ENCODE measurements at regions not wholly inside any gene's neighbourhood (a gene's known extent, or its start where the extent isn't known, plus 50 kb on each side); places are given as distances from the start of the nearest gene placed in this dataset.

DNA sequence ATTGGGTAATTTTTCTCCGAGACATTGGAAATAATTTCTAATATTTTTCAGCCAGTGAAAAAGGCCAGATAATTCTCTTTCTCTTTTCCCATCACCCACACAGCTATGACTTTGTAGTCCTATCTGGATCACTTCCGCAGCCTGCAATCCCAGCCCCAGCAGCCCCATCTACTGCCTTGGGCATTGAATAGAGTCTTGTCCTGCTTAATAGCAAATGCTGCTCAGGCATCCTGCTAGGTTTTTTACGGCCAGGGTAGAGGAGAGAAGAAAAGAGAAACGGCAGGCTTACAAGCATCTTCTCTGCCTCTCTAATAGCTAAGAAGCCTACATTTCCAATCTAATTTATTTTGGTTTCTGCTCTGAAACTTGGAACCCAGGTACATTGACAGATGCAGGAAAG, 154.3 kb upstream of the B3GAT1 start:
- TF ChIP-seq, protein P1, sequence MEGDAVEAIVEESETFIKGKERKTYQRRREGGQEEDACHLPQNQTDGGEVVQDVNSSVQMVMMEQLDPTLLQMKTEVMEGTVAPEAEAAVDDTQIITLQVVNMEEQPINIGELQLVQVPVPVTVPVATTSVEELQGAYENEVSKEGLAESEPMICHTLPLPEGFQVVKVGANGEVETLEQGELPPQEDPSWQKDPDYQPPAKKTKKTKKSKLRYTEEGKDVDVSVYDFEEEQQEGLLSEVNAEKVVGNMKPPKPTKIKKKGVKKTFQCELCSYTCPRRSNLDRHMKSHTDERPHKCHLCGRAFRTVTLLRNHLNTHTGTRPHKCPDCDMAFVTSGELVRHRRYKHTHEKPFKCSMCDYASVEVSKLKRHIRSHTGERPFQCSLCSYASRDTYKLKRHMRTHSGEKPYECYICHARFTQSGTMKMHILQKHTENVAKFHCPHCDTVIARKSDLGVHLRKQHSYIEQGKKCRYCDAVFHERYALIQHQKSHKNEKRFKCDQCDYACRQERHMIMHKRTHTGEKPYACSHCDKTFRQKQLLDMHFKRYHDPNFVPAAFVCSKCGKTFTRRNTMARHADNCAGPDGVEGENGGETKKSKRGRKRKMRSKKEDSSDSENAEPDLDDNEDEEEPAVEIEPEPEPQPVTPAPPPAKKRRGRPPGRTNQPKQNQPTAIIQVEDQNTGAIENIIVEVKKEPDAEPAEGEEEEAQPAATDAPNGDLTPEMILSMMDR (IDR thresholded peaks at IDR 0.05): no peak
- TF ChIP-seq EP300 (IDR thresholded peaks at IDR 0.05): no peak
- no peak for TF ChIP-seq POLR2AphosphoS5 (IDR thresholded peaks at IDR 0.05)
